Thyroid gland (tissue), 4 donors: ENCODE measurements at regions not wholly inside any gene's neighbourhood (a gene's known extent, or its start where the extent isn't known, plus 50 kb on each side); places are given as distances from the start of the nearest gene placed in this dataset.

Experiments
- POLR2A ChIP-seq, 2 donors: fragments of 450-650 bp; IDR thresholded peaks; one replicate each; pipeline ENCODE4 v1.6.1; 2017; ENCODE audit warnings: antibody characterized with exemption in 2 of 2, mild to moderate bottlenecking in 2 of 2, moderate library complexity in 1 of 2
- TF ChIP-seq, protein P1 (sequence below), 6 experiments: fragments of 200-600 bp in 3 of 6; fragments of 450-650 bp in 3 of 6; sonication (generic) in 3 of 6; IDR thresholded peaks; one replicate each; pipeline ENCODE4 v1.5.1; 2016 to 2019; ENCODE audit warnings: antibody characterized with exemption in 6 of 6, mild to moderate bottlenecking in 2 of 6, inconsistent platforms in 1 of 6, moderate library complexity in 1 of 6

DNA sequence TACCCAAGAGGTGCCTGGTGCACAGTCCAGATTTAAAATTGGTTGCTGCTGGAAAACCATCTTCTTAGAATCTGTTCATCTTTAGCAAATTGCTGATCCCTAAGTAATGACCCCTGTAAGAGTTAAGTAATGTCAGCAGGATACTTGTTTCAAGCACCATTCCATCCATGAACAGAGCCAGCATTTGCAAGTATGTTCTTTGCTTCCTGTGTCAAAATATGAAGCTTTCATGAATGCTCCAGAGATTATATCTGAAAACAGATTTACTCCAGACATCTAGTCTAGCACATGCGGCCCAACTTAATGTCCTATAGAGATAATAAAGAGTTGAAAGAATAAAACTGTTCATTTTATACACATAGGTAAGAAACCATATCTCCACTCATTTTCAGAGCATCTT lies 98.7 kb upstream of the ZNF438 start:
- TF ChIP-seq, protein P1, sequence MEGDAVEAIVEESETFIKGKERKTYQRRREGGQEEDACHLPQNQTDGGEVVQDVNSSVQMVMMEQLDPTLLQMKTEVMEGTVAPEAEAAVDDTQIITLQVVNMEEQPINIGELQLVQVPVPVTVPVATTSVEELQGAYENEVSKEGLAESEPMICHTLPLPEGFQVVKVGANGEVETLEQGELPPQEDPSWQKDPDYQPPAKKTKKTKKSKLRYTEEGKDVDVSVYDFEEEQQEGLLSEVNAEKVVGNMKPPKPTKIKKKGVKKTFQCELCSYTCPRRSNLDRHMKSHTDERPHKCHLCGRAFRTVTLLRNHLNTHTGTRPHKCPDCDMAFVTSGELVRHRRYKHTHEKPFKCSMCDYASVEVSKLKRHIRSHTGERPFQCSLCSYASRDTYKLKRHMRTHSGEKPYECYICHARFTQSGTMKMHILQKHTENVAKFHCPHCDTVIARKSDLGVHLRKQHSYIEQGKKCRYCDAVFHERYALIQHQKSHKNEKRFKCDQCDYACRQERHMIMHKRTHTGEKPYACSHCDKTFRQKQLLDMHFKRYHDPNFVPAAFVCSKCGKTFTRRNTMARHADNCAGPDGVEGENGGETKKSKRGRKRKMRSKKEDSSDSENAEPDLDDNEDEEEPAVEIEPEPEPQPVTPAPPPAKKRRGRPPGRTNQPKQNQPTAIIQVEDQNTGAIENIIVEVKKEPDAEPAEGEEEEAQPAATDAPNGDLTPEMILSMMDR (IDR thresholded peaks at IDR 0.05) = no peak
- TF ChIP-seq POLR2A (IDR thresholded peaks at IDR 0.05) = no peak
